ENCODE measurements at regions not wholly inside any gene's neighbourhood (a gene's known extent, or its start where the extent isn't known, plus 50 kb on each side); places are given as distances from the start of the nearest gene placed in this dataset.

DNA sequence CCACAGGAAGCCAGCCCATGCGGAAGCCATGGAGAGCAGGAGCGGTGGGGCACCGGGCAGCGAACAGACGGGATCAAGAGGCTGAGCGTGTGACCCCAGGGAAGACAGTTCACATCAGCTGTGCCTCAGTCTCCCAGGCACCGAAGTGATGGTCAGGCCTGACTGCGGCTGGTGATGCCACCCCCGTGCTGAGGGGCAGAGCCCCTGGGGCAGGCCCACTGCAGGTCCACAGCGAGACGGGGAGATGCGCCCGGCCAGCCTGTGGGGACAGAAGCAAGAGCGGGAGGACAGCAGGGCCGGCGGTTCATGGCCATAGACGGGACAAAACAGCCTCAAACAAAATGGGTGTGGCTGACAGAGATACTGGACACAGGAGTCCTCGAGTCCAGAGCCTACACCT, 93.8 kb downstream of the RIPK4 start:
- TF ChIP-seq, protein P1, sequence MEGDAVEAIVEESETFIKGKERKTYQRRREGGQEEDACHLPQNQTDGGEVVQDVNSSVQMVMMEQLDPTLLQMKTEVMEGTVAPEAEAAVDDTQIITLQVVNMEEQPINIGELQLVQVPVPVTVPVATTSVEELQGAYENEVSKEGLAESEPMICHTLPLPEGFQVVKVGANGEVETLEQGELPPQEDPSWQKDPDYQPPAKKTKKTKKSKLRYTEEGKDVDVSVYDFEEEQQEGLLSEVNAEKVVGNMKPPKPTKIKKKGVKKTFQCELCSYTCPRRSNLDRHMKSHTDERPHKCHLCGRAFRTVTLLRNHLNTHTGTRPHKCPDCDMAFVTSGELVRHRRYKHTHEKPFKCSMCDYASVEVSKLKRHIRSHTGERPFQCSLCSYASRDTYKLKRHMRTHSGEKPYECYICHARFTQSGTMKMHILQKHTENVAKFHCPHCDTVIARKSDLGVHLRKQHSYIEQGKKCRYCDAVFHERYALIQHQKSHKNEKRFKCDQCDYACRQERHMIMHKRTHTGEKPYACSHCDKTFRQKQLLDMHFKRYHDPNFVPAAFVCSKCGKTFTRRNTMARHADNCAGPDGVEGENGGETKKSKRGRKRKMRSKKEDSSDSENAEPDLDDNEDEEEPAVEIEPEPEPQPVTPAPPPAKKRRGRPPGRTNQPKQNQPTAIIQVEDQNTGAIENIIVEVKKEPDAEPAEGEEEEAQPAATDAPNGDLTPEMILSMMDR (IDR thresholded peaks at IDR 0.05; ENCODE audit: control extremely low read depth, extremely low read depth) = no peak
- Histone ChIP-seq H3K27ac (ENCODE audit: low read depth in 1 of 2, low read length in 1 of 2) (no peak overlapping the region), H3K9me3 (ENCODE audit: control insufficient read depth in 4 of 4, insufficient read depth in 3 of 4, low read length in 3 of 4) (no peaks in the 10 kb centered on the region), H3K4me1 (ENCODE audit: control insufficient read depth in 5 of 5, insufficient read depth in 5 of 5, low read length in 5 of 5) (no peaks in the 10 kb centered on the region), H3K4me3 (no peak overlapping the region), H3K27me3 (ENCODE audit: control insufficient read depth in 3 of 3, insufficient read depth in 3 of 3, low read length in 2 of 3) (no peaks in the 10 kb centered on the region), H3K9ac (ENCODE audit: insufficient read depth in 1 of 2, low read length in 2 of 2) (no peak overlapping the region), H3K36me3 (ENCODE audit: control insufficient read depth in 4 of 4, insufficient read depth in 4 of 4, low read length in 4 of 4) (no peaks in the 10 kb centered on the region)
- no peak for DNase-seq
- WGBS, 2 donors = 85 to 86% methylated on average over 17 to 18 of the region's 18 CpGs
- ATAC-seq (ENCODE audit: insufficient read depth, low FRiP score) = no peak

DNA sequence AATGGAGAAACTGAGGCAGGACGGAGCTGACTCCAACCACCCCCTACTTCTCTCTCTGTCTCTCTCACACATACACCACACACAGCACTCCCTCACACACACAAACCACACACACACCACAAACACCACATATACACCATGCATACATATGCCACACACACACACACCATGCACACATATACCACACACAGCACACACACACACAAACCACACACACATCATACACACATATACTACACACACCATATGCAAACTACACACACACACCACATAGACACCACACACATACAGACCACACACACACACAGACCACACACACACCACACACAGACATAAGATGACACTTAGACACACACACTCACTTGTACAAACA, 94.3 kb downstream of the RIPK4 start:
- no peak for ATAC-seq (ENCODE audit: insufficient read depth, low FRiP score)
- TF ChIP-seq, protein P1 (IDR thresholded peaks at IDR 0.05; ENCODE audit: control extremely low read depth, extremely low read depth) = no peak
- Histone ChIP-seq H3K4me1 (ENCODE audit: control insufficient read depth in 5 of 5, insufficient read depth in 5 of 5, low read length in 5 of 5) (no peaks in the 10 kb centered on the region), H3K36me3 (ENCODE audit: control insufficient read depth in 4 of 4, insufficient read depth in 4 of 4, low read length in 4 of 4) (no peaks in the 10 kb centered on the region), H3K27me3 (ENCODE audit: control insufficient read depth in 3 of 3, insufficient read depth in 3 of 3, low read length in 2 of 3) (no peaks in the 10 kb centered on the region), H3K27ac (ENCODE audit: low read depth in 1 of 2, low read length in 1 of 2) (no peak overlapping the region), H3K9me3 (ENCODE audit: control insufficient read depth in 4 of 4, insufficient read depth in 3 of 4, low read length in 3 of 4) (no peaks in the 10 kb centered on the region), H3K9ac (ENCODE audit: insufficient read depth in 1 of 2, low read length in 2 of 2) (no peak overlapping the region), H3K4me3 (no peak overlapping the region)
- WGBS, 2 donors = 70 to 78% methylated on average over 1 of the region's 1 CpG
- no peak for DNase-seq

DNA sequence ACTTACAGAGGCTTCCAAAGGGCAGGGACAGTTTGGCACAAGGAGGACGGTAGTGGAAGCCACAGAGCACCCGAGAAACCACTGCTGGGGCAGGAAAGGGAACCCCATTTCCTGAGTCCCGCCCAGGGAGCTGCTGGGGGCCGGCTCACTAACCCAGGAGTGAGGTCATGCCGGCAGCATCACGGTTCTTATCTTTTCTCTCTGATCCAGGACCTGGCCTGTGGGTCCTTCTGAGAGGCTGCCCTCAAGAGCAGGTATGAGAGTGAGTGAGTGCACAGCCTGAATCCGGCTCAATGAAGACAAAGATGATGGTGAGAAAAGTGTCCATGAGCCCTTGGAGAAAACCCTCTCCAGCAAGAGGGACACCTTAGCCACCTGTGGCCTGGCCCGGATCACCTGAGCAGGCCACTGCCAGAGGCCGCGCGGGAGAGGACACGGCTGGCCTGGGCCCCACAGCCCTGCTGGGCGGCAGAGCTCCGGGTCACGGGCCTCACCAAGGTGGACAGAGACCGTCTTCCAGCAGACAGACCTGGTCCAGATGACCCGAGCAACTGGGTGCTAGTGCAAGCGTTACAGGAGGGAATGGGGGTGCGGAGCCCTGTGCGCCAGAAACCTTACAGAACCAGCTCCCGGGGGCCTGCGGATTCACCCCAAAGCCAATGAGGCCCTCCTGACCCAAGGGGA, 94.9 kb downstream of the RIPK4 start:
- Histone ChIP-seq H3K9me3 (ENCODE audit: control insufficient read depth in 4 of 4, insufficient read depth in 3 of 4, low read length in 3 of 4) (no peaks in the 10 kb centered on the region), H3K27ac (ENCODE audit: low read depth in 1 of 2, low read length in 1 of 2) (no peak overlapping the region), H3K4me3 (no peak overlapping the region), H3K4me1 (ENCODE audit: control insufficient read depth in 5 of 5, insufficient read depth in 5 of 5, low read length in 5 of 5) (no peaks in the 10 kb centered on the region), H3K36me3 (ENCODE audit: control insufficient read depth in 4 of 4, insufficient read depth in 4 of 4, low read length in 4 of 4) (no peaks in the 10 kb centered on the region), H3K9ac (ENCODE audit: insufficient read depth in 1 of 2, low read length in 2 of 2) (no peak overlapping the region), H3K27me3 (ENCODE audit: control insufficient read depth in 3 of 3, insufficient read depth in 3 of 3, low read length in 2 of 3) (no peaks in the 10 kb centered on the region)
- TF ChIP-seq, protein P1 (IDR thresholded peaks at IDR 0.05; ENCODE audit: control extremely low read depth, extremely low read depth) = no peak
- 69 to 70% methylated on average over 22 of the region's 22 CpGs for WGBS, 2 donors
- DNase-seq = no peak
- no peak for ATAC-seq (ENCODE audit: insufficient read depth, low FRiP score)

Data from lung (tissue), 11 donors.